Astrocyte of the cerebellum (primary cell): ENCODE measurements at regions not wholly inside any gene's neighbourhood (a gene's known extent, or its start where the extent isn't known, plus 50 kb on each side); places are given as distances from the start of the nearest gene placed in this dataset.
A peak's percentile ranks its signal among the peaks of the same experiment; 100 is the strongest.

ENCODE experiments used
- DNase-seq: peaks from one replicate; pipeline ENCODE4 v3.0.0-alpha.2; 2011; ENCODE audit warnings: low read depth
- H3K4me3 ChIP-seq: 2 replicates; pipeline ENCODE4 v1.5.1; 2011; ENCODE audit warnings: mild to moderate bottlenecking, low read depth, low read length, moderate library complexity
- CTCF ChIP-seq: IDR thresholded peaks from 2 replicates; pipeline ENCODE4 v1.5.1; 2012; ENCODE audit warnings: low read length, low read depth, moderate library complexity, mild to moderate bottlenecking; ENCODE audit errors: missing control alignments
- in situ Hi-C: cut with HindIII; loops from 2 replicates; pipeline ENCODE4 v1.10.0; 2017; ENCODE audit warnings: low sequenced_read_pairs

GRCh38 chr22:27656970-27657369 lies 144.6 kb downstream of the MN1 start:
- in situ Hi-C loops: no loop called here
- no peak for TF ChIP-seq CTCF
- no peak overlapping the region for H3K4me3 ChIP-seq
- no peak for DNase-seq

- TF ChIP-seq CTCF: no peak
- no peak for DNase-seq
- no peak overlapping the region for H3K4me3 ChIP-seq
- in situ Hi-C loops: no loop called here
Measured at GRCh38 chr22:27660306-27660705, 141.2 kb downstream of the MN1 start.

- DNase-seq: no peak
- TF ChIP-seq CTCF: no peak
- H3K4me3 ChIP-seq: no peak overlapping the region
- in situ Hi-C loops: no loop called here
Measured at GRCh38 chr22:27662359-27663301, 138.9 kb downstream of the MN1 start.

DNA sequence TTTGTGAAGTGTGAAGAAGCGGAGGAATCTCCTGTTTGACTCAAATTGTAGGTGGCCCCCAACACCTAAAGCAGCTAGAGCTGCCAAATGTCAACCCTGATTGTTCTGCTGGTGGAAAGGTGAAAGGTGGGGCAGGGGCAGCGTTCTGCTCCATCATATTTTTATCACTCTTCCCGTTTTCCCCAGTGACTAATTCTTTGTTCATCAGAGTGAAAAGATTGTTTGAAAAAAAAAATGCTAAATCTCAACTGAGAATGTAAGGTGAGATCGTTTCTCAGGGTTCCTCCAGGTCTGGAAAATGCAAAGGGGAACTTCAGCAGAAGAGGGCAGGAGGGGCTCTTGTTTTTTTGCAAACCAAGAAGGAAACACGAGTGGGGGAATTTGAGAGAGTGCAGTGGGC lies 137.7 kb downstream of the MN1 start:
- H3K4me3 ChIP-seq: no peak overlapping the region
- DNase-seq: no peak
- TF ChIP-seq CTCF: no peak
- in situ Hi-C loops: no loop called here

- no peak for DNase-seq
- in situ Hi-C loops: no loop called here
- H3K4me3 ChIP-seq: no peak overlapping the region
- TF ChIP-seq CTCF: no peak
Measured at GRCh38 chr22:27666272-27666997, 135.1 kb downstream of the MN1 start.

GRCh38 chr22:27667121-27667843 lies 134.3 kb downstream of the MN1 start:
- in situ Hi-C loops: no loop called here
- peak; percentile 89 for DNase-seq
- no peak overlapping the region for H3K4me3 ChIP-seq

More at GRCh38 chr22:27667121-27667843, 134.3 kb downstream of the MN1 start:
- no peak for TF ChIP-seq CTCF
